Endothelial cell (in vitro differentiated cells): ENCODE measurements at regions not wholly inside any gene's neighbourhood (a gene's known extent, or its start where the extent isn't known, plus 50 kb on each side); places are given as distances from the start of the nearest gene placed in this dataset.
"Not testable (repeated sequence)": the region's sequence is repeated elsewhere in the genome, so short reads cannot be mapped to it uniquely, and the experiment has no call there.

Experiments used
- DNase-seq: peaks from one replicate; pipeline ENCODE4 v3.0.0; 2021; ENCODE audit warnings: low spot score
- H3K27ac Mint-ChIP-seq: one replicate; pipeline ENCODE4 v1.8.0; 2021; ENCODE audit warnings: mixed read lengths, inconsistent platforms; ENCODE audit not compliant: unreplicated experiment
- H3K27me3 Mint-ChIP-seq: one replicate; pipeline ENCODE4 v1.8.0; 2021; ENCODE audit warnings: mild to moderate bottlenecking, moderate library complexity, mixed read lengths, inconsistent platforms; ENCODE audit not compliant: unreplicated experiment
- H3K36me3 Mint-ChIP-seq: one replicate; pipeline ENCODE4 v1.8.0; 2021; ENCODE audit warnings: mild to moderate bottlenecking, low read depth, mixed read lengths, inconsistent platforms; ENCODE audit not compliant: unreplicated experiment
- H3K4me1 Mint-ChIP-seq: one replicate; pipeline ENCODE4 v1.8.0; 2021; ENCODE audit warnings: mild to moderate bottlenecking, mixed read lengths, inconsistent platforms; ENCODE audit not compliant: unreplicated experiment
- H3K4me3 Mint-ChIP-seq: one replicate; pipeline ENCODE4 v1.8.0; 2021; ENCODE audit warnings: mild to moderate bottlenecking, mixed read lengths, inconsistent platforms; ENCODE audit not compliant: unreplicated experiment
- H3K9me3 Mint-ChIP-seq: one replicate; pipeline ENCODE4 v1.8.0; 2021; ENCODE audit warnings: mixed read lengths, inconsistent platforms; ENCODE audit not compliant: unreplicated experiment
- TF ChIP-seq, protein P1 (sequence below): fragments of 200-600 bp; sonication (generic); IDR thresholded peaks from one replicate; pipeline ENCODE4 v1.5.0; 2021; ENCODE audit warnings: antibody characterized with exemption; ENCODE audit not compliant: unreplicated experiment

DNA sequence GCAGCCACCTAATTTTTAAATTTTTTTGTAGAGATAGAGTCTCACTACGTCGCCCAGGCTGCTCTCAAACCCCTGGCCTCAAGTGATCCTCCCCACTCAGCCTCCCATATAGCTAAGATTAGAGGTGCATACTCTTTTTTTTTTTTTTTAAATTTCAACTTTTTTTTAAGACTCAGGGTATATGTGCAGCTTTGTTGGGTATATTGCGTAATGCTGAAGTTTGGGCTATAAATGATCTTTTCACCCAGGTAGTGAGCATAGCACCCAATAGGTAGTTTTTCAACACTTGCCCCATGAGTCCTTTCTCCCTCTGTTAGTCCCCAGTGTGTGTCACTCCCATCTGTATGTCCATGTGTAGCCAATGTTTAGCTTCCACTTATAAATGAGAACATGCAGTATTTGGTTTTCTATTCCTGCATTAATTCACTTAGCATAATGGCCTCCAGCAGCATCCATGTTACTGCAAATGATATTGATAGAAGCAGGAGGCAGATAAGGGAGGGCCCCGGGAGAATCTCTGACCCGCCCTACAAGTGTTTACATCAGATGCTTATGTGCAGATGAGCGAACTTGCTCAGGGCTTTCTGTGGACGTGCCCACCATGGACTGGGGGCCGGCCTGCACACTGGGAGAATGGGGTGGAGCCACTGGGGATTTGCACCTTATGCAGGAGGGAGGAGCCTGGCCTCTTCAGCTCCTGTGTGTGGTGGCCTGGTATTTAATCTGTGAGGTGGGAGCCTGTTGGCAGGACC is 110.3 kb upstream of the ZKSCAN2 start:
- no peak overlapping the region for H3K27ac Mint-ChIP-seq
- no peaks in the 10 kb centered on the region for H3K36me3 Mint-ChIP-seq
- no peaks in the 10 kb centered on the region for H3K9me3 Mint-ChIP-seq
- H3K4me3 Mint-ChIP-seq, result no peak overlapping the region
- TF ChIP-seq, protein P1, sequence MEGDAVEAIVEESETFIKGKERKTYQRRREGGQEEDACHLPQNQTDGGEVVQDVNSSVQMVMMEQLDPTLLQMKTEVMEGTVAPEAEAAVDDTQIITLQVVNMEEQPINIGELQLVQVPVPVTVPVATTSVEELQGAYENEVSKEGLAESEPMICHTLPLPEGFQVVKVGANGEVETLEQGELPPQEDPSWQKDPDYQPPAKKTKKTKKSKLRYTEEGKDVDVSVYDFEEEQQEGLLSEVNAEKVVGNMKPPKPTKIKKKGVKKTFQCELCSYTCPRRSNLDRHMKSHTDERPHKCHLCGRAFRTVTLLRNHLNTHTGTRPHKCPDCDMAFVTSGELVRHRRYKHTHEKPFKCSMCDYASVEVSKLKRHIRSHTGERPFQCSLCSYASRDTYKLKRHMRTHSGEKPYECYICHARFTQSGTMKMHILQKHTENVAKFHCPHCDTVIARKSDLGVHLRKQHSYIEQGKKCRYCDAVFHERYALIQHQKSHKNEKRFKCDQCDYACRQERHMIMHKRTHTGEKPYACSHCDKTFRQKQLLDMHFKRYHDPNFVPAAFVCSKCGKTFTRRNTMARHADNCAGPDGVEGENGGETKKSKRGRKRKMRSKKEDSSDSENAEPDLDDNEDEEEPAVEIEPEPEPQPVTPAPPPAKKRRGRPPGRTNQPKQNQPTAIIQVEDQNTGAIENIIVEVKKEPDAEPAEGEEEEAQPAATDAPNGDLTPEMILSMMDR, result no peak
- no peaks in the 10 kb centered on the region for H3K27me3 Mint-ChIP-seq
- no peak for DNase-seq
- peaks cover 6% of the 10 kb centered on the region for H3K4me1 Mint-ChIP-seq

- TF ChIP-seq, protein P1, result no peak
- H3K4me3 Mint-ChIP-seq, result no peak overlapping the region
- no peaks in the 10 kb centered on the region for H3K36me3 Mint-ChIP-seq
- H3K27me3 Mint-ChIP-seq, result no peaks in the 10 kb centered on the region
- H3K4me1 Mint-ChIP-seq, result peaks cover 6% of the 10 kb centered on the region
- no peak overlapping the region for H3K27ac Mint-ChIP-seq
- no peak for DNase-seq
- no peaks in the 10 kb centered on the region for H3K9me3 Mint-ChIP-seq
Measured at GRCh38 chr16:25366078-25366477, 108.4 kb upstream of the ZKSCAN2 start.

- H3K36me3 Mint-ChIP-seq, H3K4me1 Mint-ChIP-seq, H3K27ac Mint-ChIP-seq: not testable (repeated sequence)
Measured at GRCh38 chr16:25359516-25359915, 101.9 kb upstream of the ZKSCAN2 start.

GRCh38 chr16:25344006-25344405 is 86.4 kb upstream of the ZKSCAN2 start:
- Mint-ChIP-seq H3K9me3 (peaks cover 20% of the 10 kb centered on the region), H3K27ac (no peak overlapping the region), H3K27me3 (peaks cover 7% of the 10 kb centered on the region), H3K4me3 (no peak overlapping the region), H3K4me1 (no peaks in the 10 kb centered on the region), H3K36me3 (no peaks in the 10 kb centered on the region)
- no peak for DNase-seq
- TF ChIP-seq, protein P1, result no peak

More at GRCh38 chr16:25359516-25359915, 101.9 kb upstream of the ZKSCAN2 start:
- not testable (repeated sequence) for H3K27me3 Mint-ChIP-seq, DNase-seq, H3K9me3 Mint-ChIP-seq, H3K4me3 Mint-ChIP-seq

DNA sequence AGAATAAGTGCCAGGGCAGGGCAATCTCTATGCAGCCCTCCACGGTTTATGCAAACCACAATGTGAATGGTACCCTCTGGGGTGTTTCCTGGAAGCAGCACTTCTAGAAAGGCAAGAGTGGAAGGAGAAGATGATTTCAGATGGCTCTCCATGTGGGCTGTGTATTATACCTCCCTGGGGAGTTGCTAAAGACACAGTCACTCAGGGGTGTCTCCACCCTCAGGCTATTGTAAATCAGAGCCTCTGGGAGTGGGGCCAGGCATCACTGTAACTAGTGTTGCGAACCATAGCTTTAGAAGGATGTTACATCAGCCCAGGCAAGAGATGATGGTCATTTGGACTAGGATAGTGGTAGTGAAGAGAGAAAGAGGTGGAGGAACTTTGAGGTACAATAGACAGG is 83.3 kb upstream of the ZKSCAN2 start:
- H3K27ac Mint-ChIP-seq, result no peak overlapping the region
- TF ChIP-seq, protein P1, result no peak
- H3K4me3 Mint-ChIP-seq, result no peak overlapping the region
- H3K27me3 Mint-ChIP-seq, result peaks cover 2% of the 10 kb centered on the region
- no peaks in the 10 kb centered on the region for H3K36me3 Mint-ChIP-seq
- no peaks in the 10 kb centered on the region for H3K4me1 Mint-ChIP-seq
- no peak for DNase-seq
- peaks cover 12% of the 10 kb centered on the region for H3K9me3 Mint-ChIP-seq
